ENCODE measurements at regions not wholly inside any gene's neighbourhood (a gene's known extent, or its start where the extent isn't known, plus 50 kb on each side); places are given as distances from the start of the nearest gene placed in this dataset.
A peak's percentile ranks its signal among the peaks of the same experiment; 100 is the strongest.

- no peak overlapping the region for H3K27ac ChIP-seq (ENCODE audit: low read length)
- no peaks in the 10 kb centered on the region for H3K9me3 ChIP-seq (ENCODE audit: control insufficient read depth in 1 of 2, low read length in 2 of 2)
- H3K4me3 ChIP-seq (ENCODE audit: low read depth in 1 of 2, low read length in 2 of 2), result peak overlapping the region; percentile 17 to 21
- no peaks in the 10 kb centered on the region for H3K27me3 ChIP-seq (ENCODE audit: low read depth, low read length)
- H3K36me3 ChIP-seq (ENCODE audit: control insufficient read depth in 1 of 2, insufficient read depth in 2 of 2, low read length in 2 of 2), result no peaks in the 10 kb centered on the region
- H3K4me1 ChIP-seq (ENCODE audit: control insufficient read depth in 1 of 2, insufficient read depth in 2 of 2, low read length in 2 of 2), result peaks cover 0 to 24% of the 10 kb centered on the region in 2 donors
Observed at GRCh38 chr3:72336821-72337479, 511.3 kb downstream of the SHQ1 start.

- H3K9me3 ChIP-seq (ENCODE audit: control insufficient read depth in 1 of 2, low read length in 2 of 2), result no peaks in the 10 kb centered on the region
- no peaks in the 10 kb centered on the region for H3K36me3 ChIP-seq (ENCODE audit: control insufficient read depth in 1 of 2, insufficient read depth in 2 of 2, low read length in 2 of 2)
- no peaks in the 10 kb centered on the region for H3K27me3 ChIP-seq (ENCODE audit: low read depth, low read length)
- H3K27ac ChIP-seq (ENCODE audit: low read length), result no peak overlapping the region
- H3K4me1 ChIP-seq (ENCODE audit: control insufficient read depth in 1 of 2, insufficient read depth in 2 of 2, low read length in 2 of 2), result peaks cover 0 to 19% of the 10 kb centered on the region in 2 donors
- H3K4me3 ChIP-seq (ENCODE audit: low read depth in 1 of 2, low read length in 2 of 2), result peak overlapping the region in 1 of 2 donors; percentile 21
Observed at GRCh38 chr3:72336114-72336651, 512.1 kb downstream of the SHQ1 start.

- Histone ChIP-seq H3K27ac (ENCODE audit: low read length) (no peak overlapping the region), H3K4me3 (ENCODE audit: low read depth in 1 of 2, low read length in 2 of 2) (no peak overlapping the region), H3K9me3 (ENCODE audit: control insufficient read depth in 1 of 2, low read length in 2 of 2) (no peaks in the 10 kb centered on the region), H3K4me1 (ENCODE audit: control insufficient read depth in 1 of 2, insufficient read depth in 2 of 2, low read length in 2 of 2) (peaks cover 0 to 19% of the 10 kb centered on the region in 2 donors), H3K27me3 (ENCODE audit: low read depth, low read length) (no peaks in the 10 kb centered on the region), H3K36me3 (ENCODE audit: control insufficient read depth in 1 of 2, insufficient read depth in 2 of 2, low read length in 2 of 2) (no peaks in the 10 kb centered on the region)
Observed at GRCh38 chr3:72335458-72336095, 512.7 kb downstream of the SHQ1 start.

GRCh38 chr3:72334681-72335457 is 513.4 kb downstream of the SHQ1 start:
- Histone ChIP-seq H3K27ac (ENCODE audit: low read length) (no peak overlapping the region), H3K27me3 (ENCODE audit: low read depth, low read length) (no peaks in the 10 kb centered on the region), H3K4me1 (ENCODE audit: control insufficient read depth in 1 of 2, insufficient read depth in 2 of 2, low read length in 2 of 2) (peaks cover 0 to 21% of the 10 kb centered on the region in 2 donors), H3K4me3 (ENCODE audit: low read depth in 1 of 2, low read length in 2 of 2) (no peak overlapping the region), H3K36me3 (ENCODE audit: control insufficient read depth in 1 of 2, insufficient read depth in 2 of 2, low read length in 2 of 2) (no peaks in the 10 kb centered on the region), H3K9me3 (ENCODE audit: control insufficient read depth in 1 of 2, low read length in 2 of 2) (no peaks in the 10 kb centered on the region)

GRCh38 chr3:72332689-72333088 is 515.6 kb downstream of the SHQ1 start:
- Histone ChIP-seq H3K4me3 (ENCODE audit: low read depth in 1 of 2, low read length in 2 of 2) (no peak overlapping the region), H3K4me1 (ENCODE audit: control insufficient read depth in 1 of 2, insufficient read depth in 2 of 2, low read length in 2 of 2) (peaks cover 0 to 32% of the 10 kb centered on the region in 2 donors), H3K9me3 (ENCODE audit: control insufficient read depth in 1 of 2, low read length in 2 of 2) (no peaks in the 10 kb centered on the region), H3K27me3 (ENCODE audit: low read depth, low read length) (no peaks in the 10 kb centered on the region), H3K27ac (ENCODE audit: low read length) (no peak overlapping the region), H3K36me3 (ENCODE audit: control insufficient read depth in 1 of 2, insufficient read depth in 2 of 2, low read length in 2 of 2) (no peaks in the 10 kb centered on the region)

GRCh38 chr3:72332036-72332435 is 516.2 kb downstream of the SHQ1 start:
- Histone ChIP-seq H3K9me3 (ENCODE audit: control insufficient read depth in 1 of 2, low read length in 2 of 2) (no peaks in the 10 kb centered on the region), H3K4me3 (ENCODE audit: low read depth in 1 of 2, low read length in 2 of 2) (no peak overlapping the region), H3K4me1 (ENCODE audit: control insufficient read depth in 1 of 2, insufficient read depth in 2 of 2, low read length in 2 of 2) (peaks cover 0 to 29% of the 10 kb centered on the region in 2 donors), H3K27me3 (ENCODE audit: low read depth, low read length) (no peaks in the 10 kb centered on the region), H3K27ac (ENCODE audit: low read length) (no peak overlapping the region), H3K36me3 (ENCODE audit: control insufficient read depth in 1 of 2, insufficient read depth in 2 of 2, low read length in 2 of 2) (no peaks in the 10 kb centered on the region)

GRCh38 chr3:72331076-72331475 is 517.2 kb downstream of the SHQ1 start:
- Histone ChIP-seq H3K27ac (ENCODE audit: low read length) (no peak overlapping the region), H3K27me3 (ENCODE audit: low read depth, low read length) (no peaks in the 10 kb centered on the region), H3K36me3 (ENCODE audit: control insufficient read depth in 1 of 2, insufficient read depth in 2 of 2, low read length in 2 of 2) (no peaks in the 10 kb centered on the region), H3K4me3 (ENCODE audit: low read depth in 1 of 2, low read length in 2 of 2) (no peak overlapping the region), H3K9me3 (ENCODE audit: control insufficient read depth in 1 of 2, low read length in 2 of 2) (no peaks in the 10 kb centered on the region), H3K4me1 (ENCODE audit: control insufficient read depth in 1 of 2, insufficient read depth in 2 of 2, low read length in 2 of 2) (peaks cover 0 to 19% of the 10 kb centered on the region in 2 donors)

GRCh38 chr3:72329354-72329753 is 518.9 kb downstream of the SHQ1 start:
- H3K9me3 ChIP-seq (ENCODE audit: control insufficient read depth in 1 of 2, low read length in 2 of 2), result no peaks in the 10 kb centered on the region
- H3K36me3 ChIP-seq (ENCODE audit: control insufficient read depth in 1 of 2, insufficient read depth in 2 of 2, low read length in 2 of 2), result no peaks in the 10 kb centered on the region
- H3K27me3 ChIP-seq (ENCODE audit: low read depth, low read length), result no peaks in the 10 kb centered on the region
- no peak overlapping the region for H3K27ac ChIP-seq (ENCODE audit: low read length)
- H3K4me3 ChIP-seq (ENCODE audit: low read depth in 1 of 2, low read length in 2 of 2), result no peak overlapping the region
- peaks cover 0 to 13% of the 10 kb centered on the region in 2 donors for H3K4me1 ChIP-seq (ENCODE audit: control insufficient read depth in 1 of 2, insufficient read depth in 2 of 2, low read length in 2 of 2)

- Histone ChIP-seq H3K36me3 (ENCODE audit: control insufficient read depth in 1 of 2, insufficient read depth in 2 of 2, low read length in 2 of 2) (no peaks in the 10 kb centered on the region), H3K27me3 (ENCODE audit: low read depth, low read length) (no peaks in the 10 kb centered on the region), H3K9me3 (ENCODE audit: control insufficient read depth in 1 of 2, low read length in 2 of 2) (no peaks in the 10 kb centered on the region), H3K4me1 (ENCODE audit: control insufficient read depth in 1 of 2, insufficient read depth in 2 of 2, low read length in 2 of 2) (peaks cover 0 to 13% of the 10 kb centered on the region in 2 donors), H3K4me3 (ENCODE audit: low read depth in 1 of 2, low read length in 2 of 2) (no peak overlapping the region), H3K27ac (ENCODE audit: low read length) (no peak overlapping the region)
Observed at GRCh38 chr3:72328755-72329277, 519.4 kb downstream of the SHQ1 start.

GRCh38 chr3:72327008-72327407 is 521.2 kb downstream of the SHQ1 start:
- no peaks in the 10 kb centered on the region for H3K27me3 ChIP-seq (ENCODE audit: low read depth, low read length)
- H3K36me3 ChIP-seq (ENCODE audit: control insufficient read depth in 1 of 2, insufficient read depth in 2 of 2, low read length in 2 of 2), result no peaks in the 10 kb centered on the region
- no peak overlapping the region for H3K27ac ChIP-seq (ENCODE audit: low read length)
- no peaks in the 10 kb centered on the region for H3K9me3 ChIP-seq (ENCODE audit: control insufficient read depth in 1 of 2, low read length in 2 of 2)
- H3K4me1 ChIP-seq (ENCODE audit: control insufficient read depth in 1 of 2, insufficient read depth in 2 of 2, low read length in 2 of 2), result peaks cover 0 to 13% of the 10 kb centered on the region in 2 donors
- no peak overlapping the region for H3K4me3 ChIP-seq (ENCODE audit: low read depth in 1 of 2, low read length in 2 of 2)

GRCh38 chr3:72324253-72324811 is 523.9 kb downstream of the SHQ1 start:
- peaks cover 0 to 5% of the 10 kb centered on the region in 2 donors for H3K4me1 ChIP-seq (ENCODE audit: control insufficient read depth in 1 of 2, insufficient read depth in 2 of 2, low read length in 2 of 2)
- H3K36me3 ChIP-seq (ENCODE audit: control insufficient read depth in 1 of 2, insufficient read depth in 2 of 2, low read length in 2 of 2), result no peaks in the 10 kb centered on the region
- no peaks in the 10 kb centered on the region for H3K9me3 ChIP-seq (ENCODE audit: control insufficient read depth in 1 of 2, low read length in 2 of 2)
- H3K27me3 ChIP-seq (ENCODE audit: low read depth, low read length), result no peaks in the 10 kb centered on the region
- H3K27ac ChIP-seq (ENCODE audit: low read length), result no peak overlapping the region
- H3K4me3 ChIP-seq (ENCODE audit: low read depth in 1 of 2, low read length in 2 of 2), result no peak overlapping the region
